WTC11 (cell line): ENCODE measurements at regions not wholly inside any gene's neighbourhood (a gene's known extent, or its start where the extent isn't known, plus 50 kb on each side); places are given as distances from the start of the nearest gene placed in this dataset.

Experiments
- ATAC-seq: fragments of 200-7000 bp; cut with Tn5 transposase; 2 replicates; pipeline ENCODE4 v1.10.0; 2021; ENCODE audit warnings: mild to moderate bottlenecking, moderate library complexity
- CTCF ChIA-PET: fragments of 300-600 bp; sonication (Branson Sonifier 250); formaldehyde crosslinking; loops from one replicate; lab custom pipeline; 2021; ENCODE audit warnings: antibody characterized with exemption; lab: Charles Lee
- POLR2A ChIA-PET: fragments of 350-600 bp; sonication (Branson Sonifier 250); formaldehyde crosslinking; loops from one replicate; lab custom pipeline; 2021; ENCODE audit warnings: antibody characterized with exemption; lab: Charles Lee
- DNase-seq: peaks from one replicate; pipeline ENCODE4 v3.0.0; 2021; ENCODE audit warnings: low spot score
- H3K27ac Mint-ChIP-seq: 2 replicates; pipeline ENCODE4 v1.8.0; 2021; ENCODE audit warnings: mixed read lengths
- H3K27me3 Mint-ChIP-seq: 2 replicates; pipeline ENCODE4 v1.8.0; 2021; ENCODE audit warnings: low read depth, mild to moderate bottlenecking, moderate library complexity, mixed read lengths
- H3K36me3 Mint-ChIP-seq: 2 replicates; pipeline ENCODE4 v1.8.0; 2021; ENCODE audit warnings: mixed read lengths
- H3K4me1 Mint-ChIP-seq: 2 replicates; pipeline ENCODE4 v1.8.0; 2022; ENCODE audit warnings: mixed read lengths
- H3K4me3 Mint-ChIP-seq: 2 replicates; pipeline ENCODE4 v1.8.0; 2021; ENCODE audit warnings: mild to moderate bottlenecking, moderate library complexity, mixed read lengths
- H3K9me3 Mint-ChIP-seq: 2 replicates; pipeline ENCODE4 v1.8.0; 2021; ENCODE audit warnings: mixed read lengths
- CREB1 ChIP-seq: sonication (generic); formaldehyde crosslinking; IDR thresholded peaks from 2 replicates; pipeline ENCODE4 v1.8.0; 2023; ENCODE audit warnings: mild to moderate bottlenecking, missing genetic modification reagents
- ETV6 ChIP-seq: sonication (generic); formaldehyde crosslinking; IDR thresholded peaks from 2 replicates; pipeline ENCODE4 v1.8.1; 2022; ENCODE audit warnings: mild to moderate bottlenecking, missing genetic modification reagents
- IRF1 ChIP-seq: sonication (generic); formaldehyde crosslinking; IDR thresholded peaks from 2 replicates; pipeline ENCODE4 v1.8.0; 2023; ENCODE audit warnings: missing genetic modification reagents
- IRF2 ChIP-seq: sonication (generic); formaldehyde crosslinking; IDR thresholded peaks from 2 replicates; pipeline ENCODE4 v1.8.0; 2022; ENCODE audit warnings: low read depth, missing genetic modification reagents, borderline replicate concordance
- JUN ChIP-seq: sonication (generic); formaldehyde crosslinking; IDR thresholded peaks from 2 replicates; pipeline ENCODE4 v1.8.0; 2023; ENCODE audit warnings: mild to moderate bottlenecking, missing genetic modification reagents
- MYBL2 ChIP-seq: sonication (generic); formaldehyde crosslinking; IDR thresholded peaks from 2 replicates; pipeline ENCODE4 v1.8.1; 2023; ENCODE audit warnings: mild to moderate bottlenecking, moderate library complexity, missing genetic modification reagents
- NFATC4 ChIP-seq: fragments of 250-450 bp; sonication (Bioruptor Pico); IDR thresholded peaks from 2 replicates; pipeline ENCODE4 v1.9.0; 2021; ENCODE audit warnings: mild to moderate bottlenecking
- SMAD4 ChIP-seq: sonication (generic); formaldehyde crosslinking; IDR thresholded peaks from 2 replicates; pipeline ENCODE4 v1.8.0; 2022; ENCODE audit warnings: mild to moderate bottlenecking, missing genetic modification reagents
- TCF7 ChIP-seq: sonication (generic); formaldehyde crosslinking; IDR thresholded peaks from 2 replicates; pipeline ENCODE4 v1.8.0; 2022; ENCODE audit warnings: mild to moderate bottlenecking, low read depth, missing genetic modification reagents, moderate library complexity
- TEAD1 ChIP-seq: sonication (generic); formaldehyde crosslinking; IDR thresholded peaks from 2 replicates; pipeline ENCODE4 v1.8.0; 2022; ENCODE audit warnings: mild to moderate bottlenecking, missing genetic modification reagents
- USF2 ChIP-seq: sonication (generic); formaldehyde crosslinking; IDR thresholded peaks from 2 replicates; pipeline ENCODE4 v1.8.1; 2023; ENCODE audit warnings: mild to moderate bottlenecking, missing genetic modification reagents, moderate library complexity
- ZNF121 ChIP-seq: sonication (generic); formaldehyde crosslinking; IDR thresholded peaks from 2 replicates; pipeline ENCODE4 v1.8.0; 2023; ENCODE audit warnings: missing genetic modification reagents
- ZNF219 ChIP-seq: sonication (generic); formaldehyde crosslinking; IDR thresholded peaks from 2 replicates; pipeline ENCODE4 v1.8.0; 2023; ENCODE audit warnings: missing genetic modification reagents, mild to moderate bottlenecking, borderline replicate concordance
- ZNF263 ChIP-seq: sonication (generic); formaldehyde crosslinking; IDR thresholded peaks from 2 replicates; pipeline ENCODE4 v1.8.1; 2022; ENCODE audit warnings: low read depth, mild to moderate bottlenecking, moderate library complexity, missing genetic modification reagents
- ZNF423 ChIP-seq: fragments of 250-450 bp; sonication (Bioruptor Pico); IDR thresholded peaks from 2 replicates; pipeline ENCODE4 v2.1.2; 2022; ENCODE audit warnings: mild to moderate bottlenecking, moderate library complexity
- ZNF512 ChIP-seq: sonication (generic); formaldehyde crosslinking; IDR thresholded peaks from 2 replicates; pipeline ENCODE4 v1.8.1; 2022; ENCODE audit warnings: missing genetic modification reagents, borderline replicate concordance
- TF ChIP-seq, protein P1 (sequence below): fragments of 250-450 bp; sonication (Bioruptor Pico); IDR thresholded peaks from 2 replicates; pipeline ENCODE4 v1.8.0; 2021; ENCODE audit warnings: mild to moderate bottlenecking

DNA sequence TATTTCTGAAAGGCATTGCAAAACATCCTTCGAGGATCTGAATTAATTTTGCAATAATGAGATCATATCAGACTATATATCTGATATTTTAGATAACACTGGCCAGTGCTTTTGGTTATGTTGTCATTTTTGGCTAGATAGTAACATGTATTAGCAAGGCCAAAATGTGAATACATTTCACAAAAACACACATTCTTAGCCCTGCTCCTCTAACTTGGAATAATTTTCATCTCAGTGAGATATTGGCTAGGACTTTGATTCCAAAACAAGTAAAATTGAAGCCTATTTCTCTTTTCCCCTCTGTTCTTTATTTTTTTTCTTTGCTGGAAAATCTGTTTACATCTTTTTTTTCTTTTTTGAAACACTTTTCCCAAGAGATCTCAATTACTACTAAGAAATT, 466.8 kb upstream of the CDH4 start:
- Mint-ChIP-seq H3K36me3 (peaks cover 6% of the 10 kb centered on the region), H3K9me3 (peaks cover 18% of the 10 kb centered on the region), H3K27ac (no peak overlapping the region), H3K4me1 (peaks cover 23% of the 10 kb centered on the region), H3K27me3 (peaks cover 47% of the 10 kb centered on the region), H3K4me3 (no peak overlapping the region)
- ATAC-seq (no peak), DNase-seq (no peak)
- CTCF ChIA-PET = no interaction called here
- POLR2A ChIA-PET = no interaction called here
- TF ChIP-seq TCF7 (CRISPR knock-in tag) = no peak
- TF ChIP-seq ZNF512 (CRISPR knock-in tag) = no peak
- TF ChIP-seq CREB1 (CRISPR knock-in tag) = no peak
- no peak for TF ChIP-seq USF2 (CRISPR knock-in tag)
- TF ChIP-seq NFATC4 (CRISPR knock-in tag) = no peak
- TF ChIP-seq ZNF219 (CRISPR knock-in tag) = no peak
- TF ChIP-seq JUN (CRISPR knock-in tag) = no peak
- TF ChIP-seq ETV6 (CRISPR knock-in tag) = no peak
- TF ChIP-seq IRF1 (CRISPR knock-in tag) = no peak
- no peak for TF ChIP-seq ZNF423
- TF ChIP-seq, protein P1, sequence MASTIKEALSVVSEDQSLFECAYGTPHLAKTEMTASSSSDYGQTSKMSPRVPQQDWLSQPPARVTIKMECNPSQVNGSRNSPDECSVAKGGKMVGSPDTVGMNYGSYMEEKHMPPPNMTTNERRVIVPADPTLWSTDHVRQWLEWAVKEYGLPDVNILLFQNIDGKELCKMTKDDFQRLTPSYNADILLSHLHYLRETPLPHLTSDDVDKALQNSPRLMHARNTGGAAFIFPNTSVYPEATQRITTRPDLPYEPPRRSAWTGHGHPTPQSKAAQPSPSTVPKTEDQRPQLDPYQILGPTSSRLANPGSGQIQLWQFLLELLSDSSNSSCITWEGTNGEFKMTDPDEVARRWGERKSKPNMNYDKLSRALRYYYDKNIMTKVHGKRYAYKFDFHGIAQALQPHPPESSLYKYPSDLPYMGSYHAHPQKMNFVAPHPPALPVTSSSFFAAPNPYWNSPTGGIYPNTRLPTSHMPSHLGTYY = no peak
- TF ChIP-seq, all 79 proteins: peak for 0

DNA sequence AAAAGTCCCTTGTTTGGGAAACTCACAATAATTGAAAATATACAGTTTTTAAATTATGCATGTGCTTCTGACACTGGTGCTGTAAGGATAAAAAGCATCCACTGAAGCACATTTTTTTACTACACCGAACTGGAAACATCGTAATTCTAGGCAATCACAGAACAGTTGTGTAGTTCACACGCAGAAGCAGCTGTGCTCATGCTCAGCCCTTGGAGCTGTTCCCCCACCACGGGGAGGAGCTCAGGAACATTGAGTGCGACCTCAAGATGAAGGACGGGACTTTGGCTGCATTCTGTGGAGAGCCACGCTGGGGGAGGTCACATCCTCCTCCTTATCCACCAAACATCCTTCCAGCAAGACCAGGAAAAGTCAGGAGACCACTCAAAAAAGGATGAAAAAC, 466.3 kb upstream of the CDH4 start:
- H3K4me3 Mint-ChIP-seq = no peak overlapping the region

GRCh38 chr20:60786686-60787217, 465.3 kb upstream of the CDH4 start:
- H3K27me3 Mint-ChIP-seq = peaks cover 58% of the 10 kb centered on the region
- DNase-seq (no peak), ATAC-seq (no peak)
- TF ChIP-seq ZNF121 = no peak
- TF ChIP-seq ZNF512 (CRISPR knock-in tag) = peak; percentile 63; the same call in 1 of the 2 replicates
- TF ChIP-seq TEAD1 = no peak
- TF ChIP-seq IRF2 (CRISPR knock-in tag) = no peak
- peak; percentile 53; the same call in 1 of the 2 replicates for TF ChIP-seq ZNF263 (CRISPR knock-in tag)
- TF ChIP-seq SMAD4 (CRISPR knock-in tag) = no peak
- H3K4me3 Mint-ChIP-seq = no peak overlapping the region
- ChIA-PET CTCF (interaction anchor here (1.1 kb wide), 1 partner anchor 190 kb away, joined by 3 read pairs; no protein-coding TSS in a partner anchor), POLR2A (no interaction called here)
- H3K9me3 Mint-ChIP-seq = peaks cover 27% of the 10 kb centered on the region
- H3K27ac Mint-ChIP-seq = no peak overlapping the region
- H3K4me1 Mint-ChIP-seq = peaks cover 23% of the 10 kb centered on the region
- H3K36me3 Mint-ChIP-seq = peaks cover 10% of the 10 kb centered on the region; the same call in 1 of the 2 replicates

More for the DNA sequence above, 466.3 kb upstream of the CDH4 start:
- no peak for ATAC-seq
- peaks cover 23% of the 10 kb centered on the region for H3K4me1 Mint-ChIP-seq
- peaks cover 52% of the 10 kb centered on the region for H3K27me3 Mint-ChIP-seq
- peaks cover 6% of the 10 kb centered on the region for H3K36me3 Mint-ChIP-seq
- peaks cover 23% of the 10 kb centered on the region for H3K9me3 Mint-ChIP-seq
- CTCF ChIA-PET = no interaction called here
- TF ChIP-seq MYBL2 (CRISPR knock-in tag) = no peak
- DNase-seq = no peak
- no peak overlapping the region for H3K27ac Mint-ChIP-seq
- POLR2A ChIA-PET = no interaction called here
